Muscle layer of duodenum (tissue), 2 donors: ENCODE measurements at regions not wholly inside any gene's neighbourhood (a gene's known extent, or its start where the extent isn't known, plus 50 kb on each side); places are given as distances from the start of the nearest gene placed in this dataset.
"Not testable (repeated sequence)": the region's sequence is repeated elsewhere in the genome, so short reads cannot be mapped to it uniquely, and the experiment has no call there.

Source experiments
- H3K27ac ChIP-seq: one replicate; pipeline ENCODE4 v1.7.0; 2013; ENCODE audit warnings: mild to moderate bottlenecking, low read length
- H3K27me3 ChIP-seq: one replicate; pipeline ENCODE4 v1.7.0; 2013; ENCODE audit warnings: low read depth, mild to moderate bottlenecking, control low read depth, low read length
- H3K36me3 ChIP-seq, 2 donors: one replicate each; pipeline ENCODE4 v1.7.0; 2013; ENCODE audit warnings: low read length in 2 of 2, control low read depth in 1 of 2, mild to moderate bottlenecking in 1 of 2; ENCODE audit not compliant: insufficient read depth in 2 of 2, control insufficient read depth in 1 of 2
- H3K4me1 ChIP-seq, 2 donors: one replicate each; pipeline ENCODE4 v1.7.0; 2013; ENCODE audit warnings: low read length in 2 of 2, mild to moderate bottlenecking in 2 of 2, control low read depth in 1 of 2, moderate library complexity in 1 of 2; ENCODE audit not compliant: insufficient read depth in 2 of 2, control insufficient read depth in 1 of 2
- H3K4me3 ChIP-seq, 2 donors: one replicate each; pipeline ENCODE4 v1.7.0; 2013; ENCODE audit warnings: low read length in 2 of 2, low read depth in 1 of 2, mild to moderate bottlenecking in 1 of 2
- H3K9me3 ChIP-seq, 2 donors: one replicate each; pipeline ENCODE4 v1.7.0; 2013; ENCODE audit warnings: low read length in 2 of 2, control low read depth in 1 of 2, mild to moderate bottlenecking in 1 of 2; ENCODE audit not compliant: control insufficient read depth in 1 of 2
- donor health status: healthy.

- no peaks in the 10 kb centered on the region for H3K36me3 ChIP-seq
- no peak overlapping the region for H3K27ac ChIP-seq
- H3K27me3 ChIP-seq: no peaks in the 10 kb centered on the region
- H3K4me3 ChIP-seq: no peak overlapping the region
- H3K4me1 ChIP-seq: no peaks in the 10 kb centered on the region
- no peaks in the 10 kb centered on the region for H3K9me3 ChIP-seq
These were observed 1565.1 kb downstream of the SI start for GRCh38 chr3:163513149-163513657.

- no peaks in the 10 kb centered on the region for H3K4me1 ChIP-seq
- H3K36me3 ChIP-seq: no peaks in the 10 kb centered on the region
- no peaks in the 10 kb centered on the region for H3K9me3 ChIP-seq
- no peak overlapping the region for H3K27ac ChIP-seq
- no peaks in the 10 kb centered on the region for H3K27me3 ChIP-seq
- H3K4me3 ChIP-seq: no peak overlapping the region
These were observed 1570.1 kb downstream of the SI start for GRCh38 chr3:163508206-163508605.

GRCh38 chr3:163504974-163505373, 1573.3 kb downstream of the SI start:
- Histone ChIP-seq H3K9me3 (no peaks in the 10 kb centered on the region), H3K27ac (no peak overlapping the region), H3K4me3 (no peak overlapping the region), H3K27me3 (no peaks in the 10 kb centered on the region), H3K4me1 (no peaks in the 10 kb centered on the region), H3K36me3 (no peaks in the 10 kb centered on the region)

- not testable (repeated sequence) for H3K27ac ChIP-seq, H3K9me3 ChIP-seq, H3K4me1 ChIP-seq, H3K27me3 ChIP-seq, H3K36me3 ChIP-seq, H3K4me3 ChIP-seq
These were observed 1578.5 kb downstream of the SI start for GRCh38 chr3:163499736-163500219.

GRCh38 chr3:163498842-163499735, 1579.2 kb downstream of the SI start:
- H3K4me1 ChIP-seq, H3K4me3 ChIP-seq, H3K27ac ChIP-seq, H3K36me3 ChIP-seq, H3K9me3 ChIP-seq, H3K27me3 ChIP-seq: not testable (repeated sequence)

- Histone ChIP-seq H3K27me3 (no peaks in the 10 kb centered on the region), H3K27ac (no peak overlapping the region), H3K9me3 (peaks cover 0 to 6% of the 10 kb centered on the region in 2 donors), H3K4me3 (no peak overlapping the region), H3K36me3 (no peaks in the 10 kb centered on the region), H3K4me1 (peaks cover 0 to 3% of the 10 kb centered on the region in 2 donors)
These were observed 1586.6 kb downstream of the SI start for GRCh38 chr3:163491714-163492113.

- no peaks in the 10 kb centered on the region for H3K36me3 ChIP-seq
- no peak overlapping the region for H3K27ac ChIP-seq
- H3K27me3 ChIP-seq: no peaks in the 10 kb centered on the region
- H3K4me3 ChIP-seq: no peak overlapping the region
- peaks cover 0 to 6% of the 10 kb centered on the region in 2 donors for H3K9me3 ChIP-seq
- H3K4me1 ChIP-seq: peaks cover 0 to 3% of the 10 kb centered on the region in 2 donors
These were observed 1588.2 kb downstream of the SI start for GRCh38 chr3:163490119-163490518.

GRCh38 chr3:163482695-163483094, 1595.6 kb downstream of the SI start:
- no peaks in the 10 kb centered on the region for H3K9me3 ChIP-seq
- no peaks in the 10 kb centered on the region for H3K36me3 ChIP-seq
- no peaks in the 10 kb centered on the region for H3K27me3 ChIP-seq
- H3K27ac ChIP-seq: no peak overlapping the region
- no peak overlapping the region for H3K4me3 ChIP-seq
- H3K4me1 ChIP-seq: no peaks in the 10 kb centered on the region

GRCh38 chr3:163481738-163482137, 1596.6 kb downstream of the SI start:
- Histone ChIP-seq H3K4me1 (no peaks in the 10 kb centered on the region), H3K4me3 (no peak overlapping the region), H3K9me3 (no peaks in the 10 kb centered on the region), H3K27ac (no peak overlapping the region), H3K27me3 (no peaks in the 10 kb centered on the region), H3K36me3 (no peaks in the 10 kb centered on the region)

- no peaks in the 10 kb centered on the region for H3K27me3 ChIP-seq
These were observed 1602.1 kb downstream of the SI start for GRCh38 chr3:163476179-163476578.

GRCh38 chr3:163474766-163475165, 1603.5 kb downstream of the SI start:
- Histone ChIP-seq H3K27me3 (no peaks in the 10 kb centered on the region), H3K9me3 (no peaks in the 10 kb centered on the region), H3K4me3 (no peak overlapping the region), H3K36me3 (no peaks in the 10 kb centered on the region), H3K27ac (no peak overlapping the region), H3K4me1 (no peaks in the 10 kb centered on the region)

More at GRCh38 chr3:163476179-163476578, 1602.1 kb downstream of the SI start:
- Histone ChIP-seq H3K36me3 (no peaks in the 10 kb centered on the region), H3K4me1 (no peaks in the 10 kb centered on the region), H3K9me3 (no peaks in the 10 kb centered on the region), H3K27ac (no peak overlapping the region), H3K4me3 (no peak overlapping the region)
